ENCODE measurements at regions not wholly inside any gene's neighbourhood (a gene's known extent, or its start where the extent isn't known, plus 50 kb on each side); places are given as distances from the start of the nearest gene placed in this dataset.
"Not testable (repeated sequence)": the region's sequence is repeated elsewhere in the genome, so short reads cannot be mapped to it uniquely, and the experiment has no call there.

- no peak for DNase-seq (ENCODE audit: low read depth in 3 of 3)
Measured at GRCh38 chr7:49479936-49480544, 293.4 kb upstream of the VWC2 start.

GRCh38 chr7:49481075-49481474 lies 292.4 kb upstream of the VWC2 start:
- DNase-seq (ENCODE audit: low read depth in 3 of 3): no peak

- no peak for DNase-seq (ENCODE audit: low read depth in 3 of 3)
Measured at GRCh38 chr7:49483142-49483541, 290.3 kb upstream of the VWC2 start.

GRCh38 chr7:49486974-49487829 lies 286.2 kb upstream of the VWC2 start:
- no peak for DNase-seq (ENCODE audit: low read depth in 3 of 3)

GRCh38 chr7:49487830-49488140 lies 285.7 kb upstream of the VWC2 start:
- no peak for DNase-seq (ENCODE audit: low read depth in 3 of 3)

GRCh38 chr7:49488573-49488972 lies 284.9 kb upstream of the VWC2 start:
- DNase-seq (ENCODE audit: low read depth in 3 of 3): no peak

- no peak for DNase-seq (ENCODE audit: low read depth in 3 of 3)
Measured at GRCh38 chr7:49497471-49497870, 276.0 kb upstream of the VWC2 start.

GRCh38 chr7:49500741-49501140 lies 272.7 kb upstream of the VWC2 start:
- DNase-seq (ENCODE audit: low read depth in 3 of 3): no peak

GRCh38 chr7:49507206-49507605 lies 266.2 kb upstream of the VWC2 start:
- not testable (repeated sequence) for DNase-seq (ENCODE audit: low read depth in 3 of 3)

- DNase-seq (ENCODE audit: low read depth in 3 of 3): no peak
Measured at GRCh38 chr7:49513911-49514310, 259.5 kb upstream of the VWC2 start.

- DNase-seq (ENCODE audit: low read depth in 3 of 3): no peak
Measured at GRCh38 chr7:49520951-49521350, 252.5 kb upstream of the VWC2 start.

- DNase-seq (ENCODE audit: low read depth in 3 of 3): no peak
Measured at GRCh38 chr7:49522111-49522510, 251.3 kb upstream of the VWC2 start.

- no peak for DNase-seq (ENCODE audit: low read depth in 3 of 3)
Measured at GRCh38 chr7:49523870-49524269, 249.6 kb upstream of the VWC2 start.

- DNase-seq (ENCODE audit: low read depth in 3 of 3): no peak
Measured at GRCh38 chr7:49527182-49527581, 246.3 kb upstream of the VWC2 start.

GRCh38 chr7:49530481-49530880 lies 243.0 kb upstream of the VWC2 start:
- DNase-seq (ENCODE audit: low read depth in 3 of 3): no peak

GRCh38 chr7:49563693-49564378 lies 209.6 kb upstream of the VWC2 start:
- no peak for DNase-seq (ENCODE audit: low read depth in 3 of 3)

GRCh38 chr7:49564379-49564714 lies 209.1 kb upstream of the VWC2 start:
- DNase-seq (ENCODE audit: low read depth in 3 of 3): no peak

- no peak for DNase-seq (ENCODE audit: low read depth in 3 of 3)
Measured at GRCh38 chr7:49577576-49577975, 195.9 kb upstream of the VWC2 start.

GRCh38 chr7:49579408-49579807 lies 194.0 kb upstream of the VWC2 start:
- no peak for DNase-seq (ENCODE audit: low read depth in 3 of 3)

- DNase-seq (ENCODE audit: low read depth in 3 of 3): no peak
Measured at GRCh38 chr7:49580000-49580399, 193.4 kb upstream of the VWC2 start.

- no peak for DNase-seq (ENCODE audit: low read depth in 3 of 3)
Measured at GRCh38 chr7:49580761-49581160, 192.7 kb upstream of the VWC2 start.

GRCh38 chr7:49583440-49583839 lies 190.0 kb upstream of the VWC2 start:
- no peak for DNase-seq (ENCODE audit: low read depth in 3 of 3)

Data from stimulated activated CD4-positive, alpha-beta T cell treated with anti-CD3 and anti-CD28 coated beads, TNF-alpha, amount 100 ng/mL, for 48 hours (primary cell).